NCI-H146 (cell line): ENCODE measurements at regions not wholly inside any gene's neighbourhood (a gene's known extent, or its start where the extent isn't known, plus 50 kb on each side); places are given as distances from the start of the nearest gene placed in this dataset.

Experiments
- DNase-seq: peaks from one replicate; lab custom pipeline; 2025; lab: John Stamatoyannopoulos, UW

- no peak for DNase-seq
Measured at GRCh38 chr2:7594211-7594610, 677.0 kb downstream of the RNF144A start.

GRCh38 chr2:7595206-7595605, 678.0 kb downstream of the RNF144A start:
- no peak for DNase-seq

- DNase-seq: no peak
Measured at GRCh38 chr2:7598402-7598801, 681.2 kb downstream of the RNF144A start.

- DNase-seq: no peak
Measured at GRCh38 chr2:7599462-7600258, 682.4 kb downstream of the RNF144A start.

- DNase-seq: no peak
Measured at GRCh38 chr2:7601990-7602389, 684.8 kb downstream of the RNF144A start.

- DNase-seq: no peak
Measured at GRCh38 chr2:7604456-7604855, 687.2 kb downstream of the RNF144A start.

- DNase-seq: no peak
Measured at GRCh38 chr2:7607441-7608173, 690.4 kb downstream of the RNF144A start.

GRCh38 chr2:7609556-7609955, 692.3 kb downstream of the RNF144A start:
- no peak for DNase-seq

- DNase-seq: no peak
Measured at GRCh38 chr2:7609974-7610373, 692.8 kb downstream of the RNF144A start.

- no peak for DNase-seq
Measured at GRCh38 chr2:7611750-7612149, 694.5 kb downstream of the RNF144A start.

GRCh38 chr2:7612969-7613368, 695.8 kb downstream of the RNF144A start:
- DNase-seq: no peak

GRCh38 chr2:7613831-7614230, 696.6 kb downstream of the RNF144A start:
- DNase-seq: no peak

- DNase-seq: no peak
Measured at GRCh38 chr2:7618031-7618430, 700.8 kb downstream of the RNF144A start.

GRCh38 chr2:7619203-7619970, 702.2 kb downstream of the RNF144A start:
- peak; percentile 10 for DNase-seq

GRCh38 chr2:7620255-7620654, 703.0 kb downstream of the RNF144A start:
- no peak for DNase-seq

- no peak for DNase-seq
Measured at GRCh38 chr2:7621018-7621814, 704.0 kb downstream of the RNF144A start.

- peak; percentile 84 for DNase-seq
Measured at GRCh38 chr2:7625392-7626138, 708.4 kb downstream of the RNF144A start.

GRCh38 chr2:7626139-7626537, 708.9 kb downstream of the RNF144A start:
- DNase-seq: no peak

- no peak for DNase-seq
Measured at GRCh38 chr2:7627583-7627982, 710.4 kb downstream of the RNF144A start.

- DNase-seq: no peak
Measured at GRCh38 chr2:7632420-7632819, 715.2 kb downstream of the RNF144A start.

GRCh38 chr2:7633566-7634153, 716.4 kb downstream of the RNF144A start:
- peak; percentile 95 for DNase-seq
